ENCODE measurements at regions not wholly inside any gene's neighbourhood (a gene's known extent, or its start where the extent isn't known, plus 50 kb on each side); places are given as distances from the start of the nearest gene placed in this dataset.

DNA sequence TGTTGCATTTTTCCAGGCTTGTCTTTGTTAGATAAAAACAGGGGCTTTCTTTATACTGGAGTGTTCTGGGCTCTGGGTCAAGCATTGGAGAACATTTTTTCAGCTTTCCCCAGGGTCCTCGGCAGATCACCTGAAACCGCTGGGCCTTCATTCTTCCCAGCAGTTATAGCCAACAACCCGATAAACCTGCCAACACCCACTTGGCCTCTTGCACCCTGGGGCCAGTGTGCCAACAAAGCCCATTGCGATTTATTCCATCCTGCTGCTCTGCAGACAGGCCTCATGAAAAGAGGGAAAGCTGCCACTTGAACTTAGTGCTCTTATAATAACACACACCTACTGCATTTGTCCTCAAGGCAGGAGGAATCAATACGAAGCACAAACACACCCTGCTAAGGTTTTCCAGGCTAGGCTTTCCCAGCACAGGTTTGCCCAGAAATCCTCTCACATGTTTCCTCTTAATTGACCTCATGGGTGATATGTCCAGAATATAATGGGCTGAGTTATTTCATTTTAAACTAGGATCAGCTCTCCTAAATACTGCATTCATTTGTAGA, 669.3 kb downstream of the LIG4 start:
- TF ChIP-seq, protein P1, sequence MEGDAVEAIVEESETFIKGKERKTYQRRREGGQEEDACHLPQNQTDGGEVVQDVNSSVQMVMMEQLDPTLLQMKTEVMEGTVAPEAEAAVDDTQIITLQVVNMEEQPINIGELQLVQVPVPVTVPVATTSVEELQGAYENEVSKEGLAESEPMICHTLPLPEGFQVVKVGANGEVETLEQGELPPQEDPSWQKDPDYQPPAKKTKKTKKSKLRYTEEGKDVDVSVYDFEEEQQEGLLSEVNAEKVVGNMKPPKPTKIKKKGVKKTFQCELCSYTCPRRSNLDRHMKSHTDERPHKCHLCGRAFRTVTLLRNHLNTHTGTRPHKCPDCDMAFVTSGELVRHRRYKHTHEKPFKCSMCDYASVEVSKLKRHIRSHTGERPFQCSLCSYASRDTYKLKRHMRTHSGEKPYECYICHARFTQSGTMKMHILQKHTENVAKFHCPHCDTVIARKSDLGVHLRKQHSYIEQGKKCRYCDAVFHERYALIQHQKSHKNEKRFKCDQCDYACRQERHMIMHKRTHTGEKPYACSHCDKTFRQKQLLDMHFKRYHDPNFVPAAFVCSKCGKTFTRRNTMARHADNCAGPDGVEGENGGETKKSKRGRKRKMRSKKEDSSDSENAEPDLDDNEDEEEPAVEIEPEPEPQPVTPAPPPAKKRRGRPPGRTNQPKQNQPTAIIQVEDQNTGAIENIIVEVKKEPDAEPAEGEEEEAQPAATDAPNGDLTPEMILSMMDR (conservative IDR thresholded peaks at IDR 0.05), result no peak
- H4K20me1 ChIP-seq (ENCODE audit: control insufficient read depth, insufficient read depth, insufficient read length), result no peaks in the 10 kb centered on the region
- H3K27me3 ChIP-seq (ENCODE audit: insufficient read depth, low read length), result no peaks in the 10 kb centered on the region
- no peaks in the 10 kb centered on the region for H3K9me3 Mint-ChIP-seq
- no peak overlapping the region for H2AFZ ChIP-seq (ENCODE audit: low read length)
- H3K4me1 ChIP-seq (ENCODE audit: insufficient read depth, low read length), result no peaks in the 10 kb centered on the region
- H4K5ac ChIP-seq (ENCODE audit: insufficient read length, low read depth, low read length), result no peak overlapping the region
- H3K27ac Mint-ChIP-seq, result no peak overlapping the region
- no peaks in the 10 kb centered on the region for H3K23me2 ChIP-seq (ENCODE audit: insufficient read length, low read depth, low read length, poor library complexity, severe bottlenecking)
- no peak overlapping the region for H2BK12ac ChIP-seq (ENCODE audit: insufficient read length, low read depth, low read length)
- no peak for DNase-seq
- H2BK120ac ChIP-seq (ENCODE audit: low read depth, low read length, poor library complexity, severe bottlenecking), result no peak overlapping the region
- H3K9ac ChIP-seq (ENCODE audit: extremely low read depth, insufficient read length, low read length), result no peak overlapping the region
- H3T11ph ChIP-seq (ENCODE audit: low read length), result no peak overlapping the region
- H3K4me3 Mint-ChIP-seq, result no peak overlapping the region
- H2AK5ac ChIP-seq (ENCODE audit: insufficient read length, low read length), result no peak overlapping the region
- no peaks in the 10 kb centered on the region for H3K79me2 ChIP-seq (ENCODE audit: insufficient read depth, low read length)
- no peak overlapping the region for H4K91ac ChIP-seq (ENCODE audit: insufficient read length, low read depth, low read length)
- H3K27me3 Mint-ChIP-seq (ENCODE audit: low read depth), result no peaks in the 10 kb centered on the region
- no peak overlapping the region for H2BK20ac ChIP-seq (ENCODE audit: low read depth, low read length, poor library complexity, severe bottlenecking)
- WGBS (ENCODE audit: extremely low coverage, insufficient read length, low lambda C conversion rate), result no CpG with 5 or more reads among the region's 5 CpGs
- no peak overlapping the region for H4K8ac ChIP-seq (replicated peaks; ENCODE audit: insufficient read length, low read depth, low read length)
- H3K18ac ChIP-seq (ENCODE audit: insufficient read length, low read depth, low read length), result no peak overlapping the region
- no peaks in the 10 kb centered on the region for H3K9me3 ChIP-seq (ENCODE audit: control insufficient read depth, low read depth, low read length)
- H3K23ac ChIP-seq (ENCODE audit: insufficient read length, low read depth, low read length), result no peak overlapping the region
- H2BK15ac ChIP-seq (ENCODE audit: low read depth, low read length), result no peak overlapping the region
- H3K36me3 Mint-ChIP-seq (ENCODE audit: insufficient read depth in 1 of 3, low read depth in 3 of 3), result no peaks in the 10 kb centered on the region
- H3K56ac ChIP-seq (ENCODE audit: insufficient read length, low read depth, low read length), result no peak overlapping the region
- peaks cover 2 to 6% of the 10 kb centered on the region in 2 experiments; a peak in 1 of 4 replicates for H3K4me1 Mint-ChIP-seq
- H2BK5ac ChIP-seq (ENCODE audit: insufficient read length, low read length), result no peak overlapping the region
- H3K27ac ChIP-seq (ENCODE audit: insufficient read length, low read depth, low read length), result no peak overlapping the region
- no peak overlapping the region for H3K4ac ChIP-seq (ENCODE audit: low read depth, low read length)
- no peak overlapping the region for H3K4me2 ChIP-seq (ENCODE audit: insufficient read depth, insufficient read length, low read length)
- H3K14ac ChIP-seq (ENCODE audit: insufficient read depth, low read length), result no peak overlapping the region
- no peaks in the 10 kb centered on the region for H3K79me1 ChIP-seq (ENCODE audit: insufficient read depth, low read depth, low read length, poor library complexity, severe bottlenecking)

Measured in H9 (cell line).